DMS 273 (cell line): ENCODE measurements at regions not wholly inside any gene's neighbourhood (a gene's known extent, or its start where the extent isn't known, plus 50 kb on each side); places are given as distances from the start of the nearest gene placed in this dataset.
A peak's percentile ranks its signal among the peaks of the same experiment; 100 is the strongest.

Experiments used
- DNase-seq: peaks from one replicate; lab custom pipeline; 2025; ENCODE audit not compliant: unreplicated experiment; lab: John Stamatoyannopoulos, UW

GRCh38 chr20:4601630-4602296 lies 84.5 kb upstream of the PRNP start:
- DNase-seq: peak; percentile 63

- no peak for DNase-seq
These were observed 85.8 kb upstream of the PRNP start for GRCh38 chr20:4600308-4601014.

GRCh38 chr20:4597215-4597614 lies 89.0 kb upstream of the PRNP start:
- no peak for DNase-seq

- DNase-seq: no peak
These were observed 93.1 kb upstream of the PRNP start for GRCh38 chr20:4593149-4593525.

- DNase-seq: peak; percentile 77
These were observed 93.7 kb upstream of the PRNP start for GRCh38 chr20:4592316-4593148.

- no peak for DNase-seq
These were observed 94.3 kb upstream of the PRNP start for GRCh38 chr20:4591975-4592315.

- no peak for DNase-seq
These were observed 100.5 kb upstream of the PRNP start for GRCh38 chr20:4585758-4586157.

GRCh38 chr20:4585104-4585753 lies 101.0 kb upstream of the PRNP start:
- DNase-seq: no peak

- DNase-seq: no peak
These were observed 101.7 kb upstream of the PRNP start for GRCh38 chr20:4584510-4584909.

- no peak for DNase-seq
These were observed 104.4 kb upstream of the PRNP start for GRCh38 chr20:4581838-4582237.

- DNase-seq: no peak
These were observed 107.9 kb upstream of the PRNP start for GRCh38 chr20:4578375-4578774.

- DNase-seq: no peak
These were observed 111.9 kb upstream of the PRNP start for GRCh38 chr20:4574356-4574690.

- no peak for DNase-seq
These were observed 112.5 kb upstream of the PRNP start for GRCh38 chr20:4573564-4574355.

GRCh38 chr20:4571759-4572531 lies 114.3 kb upstream of the PRNP start:
- no peak for DNase-seq

- no peak for DNase-seq
These were observed 116.4 kb upstream of the PRNP start for GRCh38 chr20:4569865-4570264.

GRCh38 chr20:4569092-4569491 lies 117.2 kb upstream of the PRNP start:
- DNase-seq: peak; percentile 24

GRCh38 chr20:4568361-4568959 lies 117.8 kb upstream of the PRNP start:
- no peak for DNase-seq

GRCh38 chr20:4567170-4567569 lies 119.1 kb upstream of the PRNP start:
- DNase-seq: no peak

- DNase-seq: peak; percentile 6
These were observed 122.7 kb upstream of the PRNP start for GRCh38 chr20:4563534-4563933.

GRCh38 chr20:4563031-4563430 lies 123.2 kb upstream of the PRNP start:
- DNase-seq: no peak
